Fibroblast of lung (primary cell): ENCODE measurements at regions not wholly inside any gene's neighbourhood (a gene's known extent, or its start where the extent isn't known, plus 50 kb on each side); places are given as distances from the start of the nearest gene placed in this dataset.

Experiments used
- DNase-seq, 2 donors: peaks; one replicate each; pipeline versions ENCODE4 v3.0.0 to v3.0.0-alpha.2; 2010; ENCODE audit warnings: low read depth in 2 of 2
- H2AFZ ChIP-seq: 2 replicates; pipeline ENCODE4 v1.5.1; 2012; ENCODE audit warnings: low read length, control low read depth, inconsistent platforms
- H3K27ac ChIP-seq: 2 replicates; pipeline ENCODE4 v1.5.1; 2011; ENCODE audit warnings: low read length, control low read depth; ENCODE audit not compliant: insufficient read depth
- H3K27me3 ChIP-seq: 2 replicates; pipeline ENCODE4 v1.5.1; 2011; ENCODE audit warnings: mild to moderate bottlenecking, low read length; ENCODE audit not compliant: control insufficient read depth, insufficient read depth
- H3K36me3 ChIP-seq: 2 replicates; pipeline ENCODE4 v1.5.1; 2011; ENCODE audit warnings: low read length; ENCODE audit not compliant: control insufficient read depth, insufficient read depth
- H3K4me1 ChIP-seq: 2 replicates; pipeline ENCODE4 v1.5.1; 2011; ENCODE audit warnings: low read length; ENCODE audit not compliant: control insufficient read depth, insufficient read depth; ENCODE audit errors: extremely low read depth
- H3K4me2 ChIP-seq: 2 replicates; pipeline ENCODE4 v1.5.1; 2011; ENCODE audit warnings: low read length, control low read depth; ENCODE audit not compliant: insufficient read depth; ENCODE audit errors: extremely low read depth
- H3K4me3 ChIP-seq, 4 experiments: fragments of 200-600 bp in 1 of 4; sonication (generic) in 1 of 4; replicated peaks in 1 of 4; 2 replicates each; pipeline ENCODE4 v1.5.1; 2011 to 2016; ENCODE audit warnings: low read length in 4 of 4, low read depth in 3 of 4, mild to moderate bottlenecking in 3 of 4, control low read depth in 2 of 4, inconsistent platforms in 1 of 4, mixed read lengths in 1 of 4; ENCODE audit not compliant: insufficient read depth in 1 of 4; ENCODE audit errors: control extremely low read depth in 1 of 4
- H3K79me2 ChIP-seq: 2 replicates; pipeline ENCODE4 v1.5.1; 2012; ENCODE audit warnings: mild to moderate bottlenecking, low read length, inconsistent platforms; ENCODE audit not compliant: control insufficient read depth, insufficient read depth
- H3K9ac ChIP-seq: 2 replicates; pipeline ENCODE4 v1.5.1; 2011; ENCODE audit warnings: mild to moderate bottlenecking, low read length, control low read depth; ENCODE audit not compliant: insufficient read depth
- H3K9me3 ChIP-seq: 2 replicates; pipeline ENCODE4 v1.5.1; 2012; ENCODE audit warnings: low read depth, low read length; ENCODE audit not compliant: control insufficient read depth, insufficient read depth
- H4K20me1 ChIP-seq: 2 replicates; pipeline ENCODE4 v1.5.1; 2011; ENCODE audit warnings: low read length; ENCODE audit not compliant: control insufficient read depth, insufficient read depth; ENCODE audit errors: extremely low read depth
- EZH2 ChIP-seq: IDR thresholded peaks from 2 replicates; pipeline ENCODE4 v1.5.1; 2012; ENCODE audit warnings: low read length, control low read depth, mild to moderate bottlenecking; ENCODE audit errors: missing control alignments
- TF ChIP-seq, protein P1 (sequence below), 2 donors: IDR thresholded peaks in 1 of 2; conservative IDR thresholded peaks in 1 of 2; 1 replicate in 1 of 2; 2 replicates in 1 of 2; pipeline ENCODE4 v1.5.1; 2011 to 2012; ENCODE audit warnings: low read length in 2 of 2, control low read depth in 1 of 2, inconsistent platforms in 1 of 2, low read depth in 1 of 2, mild to moderate bottlenecking in 1 of 2

DNA sequence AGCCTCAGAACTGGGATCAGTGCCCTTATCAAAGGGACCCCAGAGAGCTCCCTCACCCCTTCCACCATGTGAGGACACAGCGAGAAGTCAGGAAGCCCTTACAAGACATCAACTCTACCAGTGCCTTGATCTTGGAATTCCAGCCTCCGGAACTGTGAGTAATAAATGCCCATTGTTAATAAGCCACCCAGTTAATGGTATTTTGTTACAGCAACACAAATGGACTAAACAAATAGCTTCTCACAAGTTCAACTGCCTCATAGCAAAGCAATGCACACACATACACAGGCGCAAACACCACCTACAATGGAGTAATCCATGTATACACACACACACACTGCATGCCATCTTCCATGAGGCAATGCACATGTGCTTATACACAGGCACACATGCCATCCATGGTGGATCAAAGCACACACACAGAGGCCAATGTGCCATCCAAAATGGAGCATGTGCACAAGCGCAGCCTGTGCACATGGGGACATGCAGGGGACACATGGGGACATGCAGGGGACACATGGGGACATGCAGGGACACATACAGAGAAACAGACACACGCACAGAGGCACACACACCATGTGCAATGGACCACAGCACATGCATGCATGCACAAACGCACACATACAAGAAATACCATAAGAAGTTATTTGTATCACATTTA, 137.6 kb upstream of the TBL1X start:
- no peak overlapping the region for H3K27ac ChIP-seq
- no peak for DNase-seq
- H3K79me2 ChIP-seq = no peaks in the 10 kb centered on the region
- no peak for TF ChIP-seq EZH2
- TF ChIP-seq, protein P1, sequence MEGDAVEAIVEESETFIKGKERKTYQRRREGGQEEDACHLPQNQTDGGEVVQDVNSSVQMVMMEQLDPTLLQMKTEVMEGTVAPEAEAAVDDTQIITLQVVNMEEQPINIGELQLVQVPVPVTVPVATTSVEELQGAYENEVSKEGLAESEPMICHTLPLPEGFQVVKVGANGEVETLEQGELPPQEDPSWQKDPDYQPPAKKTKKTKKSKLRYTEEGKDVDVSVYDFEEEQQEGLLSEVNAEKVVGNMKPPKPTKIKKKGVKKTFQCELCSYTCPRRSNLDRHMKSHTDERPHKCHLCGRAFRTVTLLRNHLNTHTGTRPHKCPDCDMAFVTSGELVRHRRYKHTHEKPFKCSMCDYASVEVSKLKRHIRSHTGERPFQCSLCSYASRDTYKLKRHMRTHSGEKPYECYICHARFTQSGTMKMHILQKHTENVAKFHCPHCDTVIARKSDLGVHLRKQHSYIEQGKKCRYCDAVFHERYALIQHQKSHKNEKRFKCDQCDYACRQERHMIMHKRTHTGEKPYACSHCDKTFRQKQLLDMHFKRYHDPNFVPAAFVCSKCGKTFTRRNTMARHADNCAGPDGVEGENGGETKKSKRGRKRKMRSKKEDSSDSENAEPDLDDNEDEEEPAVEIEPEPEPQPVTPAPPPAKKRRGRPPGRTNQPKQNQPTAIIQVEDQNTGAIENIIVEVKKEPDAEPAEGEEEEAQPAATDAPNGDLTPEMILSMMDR (conservative IDR thresholded peaks at IDR 0.05 in 1 of 2, IDR thresholded peaks at IDR 0.05 in 1 of 2; ENCODE audit: low read depth in 1 of 2, low read length in 2 of 2) = no peak
- no peak overlapping the region for H3K4me3 ChIP-seq
- H3K9me3 ChIP-seq = no peaks in the 10 kb centered on the region
- no peaks in the 10 kb centered on the region for H3K4me1 ChIP-seq
- H3K27me3 ChIP-seq = no peaks in the 10 kb centered on the region
- H3K9ac ChIP-seq = no peak overlapping the region
- H2AFZ ChIP-seq = no peak overlapping the region
- no peak overlapping the region for H3K4me2 ChIP-seq
- no peaks in the 10 kb centered on the region for H3K36me3 ChIP-seq
- no peaks in the 10 kb centered on the region for H4K20me1 ChIP-seq

DNA sequence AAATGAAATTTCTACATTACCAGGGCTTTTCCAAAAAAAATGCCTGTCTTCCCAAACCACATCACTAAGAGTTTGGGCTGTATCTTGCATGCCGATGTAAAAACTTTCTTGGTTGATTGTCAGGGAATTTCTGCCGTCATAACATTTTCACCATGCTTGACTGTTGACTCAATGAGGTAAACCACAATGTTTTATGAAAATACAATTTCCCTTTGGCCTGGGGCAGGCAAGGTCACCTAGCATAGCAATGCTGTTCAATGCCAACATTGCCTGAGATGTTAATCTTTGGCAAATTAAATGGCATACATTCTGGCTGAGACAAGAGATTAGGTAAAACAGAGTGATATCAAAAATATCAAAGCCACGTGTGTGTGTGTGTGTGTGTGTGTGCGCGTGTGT, 137.1 kb upstream of the TBL1X start:
- DNase-seq = peak; percentile 81 to 86
- H3K9ac ChIP-seq = no peak overlapping the region
- TF ChIP-seq, protein P1 (conservative IDR thresholded peaks at IDR 0.05 in 1 of 2, IDR thresholded peaks at IDR 0.05 in 1 of 2; ENCODE audit: low read depth in 1 of 2, low read length in 2 of 2) = no peak
- TF ChIP-seq EZH2 = no peak
- H3K36me3 ChIP-seq = no peaks in the 10 kb centered on the region
- H3K4me2 ChIP-seq = no peak overlapping the region
- no peaks in the 10 kb centered on the region for H4K20me1 ChIP-seq
- no peaks in the 10 kb centered on the region for H3K27me3 ChIP-seq
- no peaks in the 10 kb centered on the region for H3K79me2 ChIP-seq
- no peak overlapping the region for H3K27ac ChIP-seq
- H3K4me1 ChIP-seq = no peaks in the 10 kb centered on the region
- H3K9me3 ChIP-seq = no peaks in the 10 kb centered on the region
- no peak overlapping the region for H2AFZ ChIP-seq
- H3K4me3 ChIP-seq = no peak overlapping the region

DNA sequence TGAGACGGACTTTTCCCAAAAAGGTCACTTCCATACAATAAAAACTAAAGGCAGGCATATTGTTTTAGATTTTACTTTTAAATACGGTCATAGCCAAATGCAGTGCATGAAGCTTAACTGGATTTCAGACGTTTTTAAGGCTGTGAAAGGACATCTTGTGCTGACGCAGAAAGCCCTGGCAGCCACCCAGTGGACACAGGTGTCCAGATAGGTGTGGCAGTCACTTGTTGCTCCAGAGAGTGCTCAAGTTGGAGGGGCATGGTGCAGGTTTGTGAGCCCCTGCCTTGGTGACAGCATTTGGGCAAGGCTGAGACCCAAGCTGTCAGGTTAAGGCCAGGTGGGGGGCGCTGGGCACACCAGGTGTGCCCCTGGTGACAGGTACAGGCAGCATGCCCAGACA, 135.8 kb upstream of the TBL1X start:
- no peak overlapping the region for H2AFZ ChIP-seq
- no peak for TF ChIP-seq EZH2
- TF ChIP-seq, protein P1 (conservative IDR thresholded peaks at IDR 0.05 in 1 of 2, IDR thresholded peaks at IDR 0.05 in 1 of 2; ENCODE audit: low read depth in 1 of 2, low read length in 2 of 2) = no peak
- no peaks in the 10 kb centered on the region for H3K27me3 ChIP-seq
- H3K4me2 ChIP-seq = no peak overlapping the region
- H3K36me3 ChIP-seq = no peaks in the 10 kb centered on the region
- no peaks in the 10 kb centered on the region for H4K20me1 ChIP-seq
- no peak for DNase-seq
- H3K4me1 ChIP-seq = no peaks in the 10 kb centered on the region
- H3K4me3 ChIP-seq = no peak overlapping the region
- no peak overlapping the region for H3K9ac ChIP-seq
- no peaks in the 10 kb centered on the region for H3K79me2 ChIP-seq
- no peaks in the 10 kb centered on the region for H3K9me3 ChIP-seq
- H3K27ac ChIP-seq = no peak overlapping the region
